GM12878 (cell line): ENCODE measurements at regions not wholly inside any gene's neighbourhood (a gene's known extent, or its start where the extent isn't known, plus 50 kb on each side); places are given as distances from the start of the nearest gene placed in this dataset.

Experiments
- BHLHE40 ChIP-seq, 2 experiments: fragments of 450-650 bp in 1 of 2; IDR thresholded peaks; 2 replicates each; pipeline ENCODE4 v1.6.1; 2011 to 2017; ENCODE audit warnings: low read depth in 2 of 2, borderline replicate concordance in 1 of 2, improper control_type of control experiment in 1 of 2, low read length in 1 of 2, mild to moderate bottlenecking in 1 of 2
- E2F8 ChIP-seq: fragments of 450-650 bp; IDR thresholded peaks from 2 replicates; pipeline ENCODE4 v1.6.1; 2018; ENCODE audit warnings: mild to moderate bottlenecking, low read depth, moderate library complexity; ENCODE audit not compliant: partially characterized antibody
- FOS ChIP-seq: IDR thresholded peaks from 3 replicates; pipeline ENCODE4 v1.6.1; 2011; ENCODE audit warnings: borderline replicate concordance; ENCODE audit not compliant: insufficient read length; ENCODE audit errors: extremely low read depth
- IKZF1 ChIP-seq: fragments of 450-650 bp; conservative IDR thresholded peaks from 2 replicates; pipeline ENCODE4 v1.6.1; 2017; ENCODE audit warnings: antibody characterized with exemption, mild to moderate bottlenecking
- KLF5 ChIP-seq: fragments of 450-650 bp; IDR thresholded peaks from 2 replicates; pipeline ENCODE4 v1.6.1; 2014; ENCODE audit warnings: mild to moderate bottlenecking; ENCODE audit not compliant: partially characterized antibody
- TAF1 ChIP-seq: IDR thresholded peaks from 2 replicates; pipeline ENCODE4 v1.6.1; 2011; ENCODE audit warnings: mild to moderate bottlenecking, low read depth, low read length, borderline replicate concordance
- TCF3 ChIP-seq: IDR thresholded peaks from 2 replicates; pipeline ENCODE4 v1.6.1; 2012; ENCODE audit warnings: low read depth, mild to moderate bottlenecking, low read length, borderline replicate concordance; ENCODE audit not compliant: insufficient read depth
- ZBTB11 ChIP-seq: fragments of 450-650 bp; formaldehyde crosslinking; IDR thresholded peaks from 2 replicates; pipeline ENCODE4 v1.5.0; 2022; ENCODE audit warnings: mild to moderate bottlenecking, missing genetic modification characterization
- ZNF687 ChIP-seq: fragments of 450-650 bp; IDR thresholded peaks from 2 replicates; pipeline ENCODE4 v1.6.1; 2017; ENCODE audit warnings: mild to moderate bottlenecking, moderate library complexity

GRCh38 chr17:5745111-5745813, 161.0 kb upstream of the NLRP1 start (continued):
- TF ChIP-seq KLF5 (no peak), BHLHE40 (IDR thresholded peaks at IDR 0.05; ENCODE audit: borderline replicate concordance in 1 of 2, low read depth in 2 of 2, low read length in 1 of 2) (no peak), ZNF687 (no peak), E2F8 (no peak), IKZF1 (no peak), TAF1 (no peak), ZBTB11 (CRISPR knock-in tag) (no peak), TCF3 (no peak), FOS (no peak)
